ENCODE measurements at regions not wholly inside any gene's neighbourhood (a gene's known extent, or its start where the extent isn't known, plus 50 kb on each side); places are given as distances from the start of the nearest gene placed in this dataset.

- TF ChIP-seq CTCF (conservative IDR thresholded peaks at IDR 0.05) (peak; percentile 29), ZFX (IDR thresholded peaks at IDR 0.05) (no peak)
Observed at GRCh38 chr13:97631158-97631557, 197.2 kb downstream of the RAP2A start.
